ENCODE measurements at regions not wholly inside any gene's neighbourhood (a gene's known extent, or its start where the extent isn't known, plus 50 kb on each side); places are given as distances from the start of the nearest gene placed in this dataset.

GRCh38 chr7:54879776-54880175 lies 120.8 kb upstream of the SEC61G start:
- TF ChIP-seq CTCF (conservative IDR thresholded peaks at IDR 0.05) = no peak
- TF ChIP-seq ZFX (IDR thresholded peaks at IDR 0.05) = no peak
- H3K27ac ChIP-seq = no peak overlapping the region

DNA sequence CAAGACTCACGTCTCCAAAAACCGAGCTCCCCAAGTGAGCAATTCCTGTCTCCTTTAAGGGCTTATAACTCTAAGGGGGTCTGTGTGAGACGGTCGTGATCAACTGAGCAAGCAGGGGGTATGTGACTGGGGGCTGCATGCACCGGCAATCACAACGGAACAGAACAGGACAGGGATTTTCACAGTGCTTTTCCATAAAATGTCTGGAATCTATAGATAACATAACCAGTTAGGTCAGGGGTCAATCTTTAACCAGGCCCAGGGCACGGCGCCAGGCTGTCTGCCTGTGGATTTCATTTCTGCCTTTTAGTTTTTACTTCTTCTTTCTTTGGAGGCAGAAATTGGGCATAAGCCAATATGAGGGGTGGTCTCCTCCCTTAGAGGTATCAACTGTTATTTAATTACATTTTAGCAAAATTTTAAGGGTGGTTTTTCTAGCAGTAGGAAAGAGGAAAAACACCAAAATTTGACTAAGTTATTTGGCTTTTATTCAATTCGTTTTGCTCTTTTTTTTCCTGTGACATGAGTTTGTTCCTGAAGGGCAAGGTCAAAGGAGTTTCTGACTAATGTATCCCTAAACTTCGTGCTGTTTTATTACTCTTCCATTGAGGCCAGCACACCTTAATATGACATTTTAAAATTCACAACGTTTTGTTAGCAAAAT lies 121.4 kb upstream of the SEC61G start:
- TF ChIP-seq CTCF (conservative IDR thresholded peaks at IDR 0.05) (no peak), ZFX (IDR thresholded peaks at IDR 0.05) (no peak)

GRCh38 chr7:54881816-54882520 lies 123.0 kb upstream of the SEC61G start:
- no peak overlapping the region for H3K27ac ChIP-seq
- TF ChIP-seq CTCF (conservative IDR thresholded peaks at IDR 0.05) (no peak), ZFX (IDR thresholded peaks at IDR 0.05) (no peak)

More for the DNA sequence above, 121.4 kb upstream of the SEC61G start:
- no peak overlapping the region for H3K27ac ChIP-seq

DNA sequence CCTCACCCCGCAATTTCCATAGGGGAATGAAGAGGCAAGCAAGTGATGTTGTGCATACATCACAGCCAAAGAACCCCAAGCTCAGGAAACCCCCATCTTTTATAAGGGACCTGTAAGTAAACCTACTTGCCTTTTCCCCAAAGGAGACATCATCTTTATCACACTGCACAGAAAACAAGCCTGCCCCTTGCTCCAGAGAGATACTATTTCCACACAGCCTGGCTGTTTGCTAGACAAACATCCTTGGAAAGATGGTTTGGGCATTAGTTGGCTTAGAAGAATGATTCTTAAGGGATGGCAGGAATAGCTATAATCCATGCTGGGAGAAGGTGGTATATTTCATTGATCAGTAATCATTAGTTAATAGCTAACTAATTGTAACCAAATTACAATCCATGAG lies 123.7 kb upstream of the SEC61G start:
- no peak overlapping the region for H3K27ac ChIP-seq
- TF ChIP-seq ZFX (IDR thresholded peaks at IDR 0.05) = no peak

- no peak for TF ChIP-seq ZFX (IDR thresholded peaks at IDR 0.05)
- TF ChIP-seq CTCF (conservative IDR thresholded peaks at IDR 0.05) = no peak
- no peak overlapping the region for H3K27ac ChIP-seq
Observed at GRCh38 chr7:54883576-54883975, 124.6 kb upstream of the SEC61G start.

DNA sequence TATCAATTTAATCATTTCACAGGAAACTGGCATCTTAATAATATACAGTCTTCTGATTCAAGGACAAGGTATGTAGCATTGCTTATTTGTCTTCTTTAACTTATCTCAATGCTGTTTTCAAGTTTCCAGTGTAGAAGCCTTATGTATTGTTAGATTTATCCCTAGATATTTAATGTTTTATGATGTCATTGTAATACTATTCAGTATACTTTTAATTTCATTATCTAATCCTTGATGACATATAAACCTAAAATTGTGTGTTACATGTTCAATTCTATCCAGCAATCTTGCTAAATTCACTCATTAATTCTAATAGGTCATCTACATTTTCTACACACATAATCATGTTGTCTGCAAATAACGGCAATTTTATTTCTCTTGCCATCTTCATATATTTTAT lies 126.3 kb upstream of the SEC61G start:
- H3K27ac ChIP-seq = no peak overlapping the region
- TF ChIP-seq ZFX (IDR thresholded peaks at IDR 0.05) = no peak
- TF ChIP-seq CTCF (conservative IDR thresholded peaks at IDR 0.05) = no peak

GRCh38 chr7:54888067-54888733 lies 129.2 kb upstream of the SEC61G start:
- TF ChIP-seq ZFX (IDR thresholded peaks at IDR 0.05) (no peak), CTCF (conservative IDR thresholded peaks at IDR 0.05) (no peak)
- H3K27ac ChIP-seq = no peak overlapping the region

All from C4-2B (cell line).